Heart left ventricle (tissue), 16 donors: ENCODE measurements at regions not wholly inside any gene's neighbourhood (a gene's known extent, or its start where the extent isn't known, plus 50 kb on each side); places are given as distances from the start of the nearest gene placed in this dataset.

Experiments used
- ATAC-seq, 4 donors: fragments of 200-7000 bp; cut with Tn5 transposase; one replicate each; pipeline ENCODE4 v1.9.1; 2020 to 2022; ENCODE audit warnings: moderate library complexity in 4 of 4, mild to moderate bottlenecking in 3 of 4, moderate number of reproducible peaks in 1 of 4
- DNase-seq, 5 donors: peaks; one replicate each; pipeline ENCODE4 v3.0.0-alpha.2; 2020
- H3K27ac ChIP-seq, 12 donors: fragments of 200-600 bp; sonication (generic) in 4 of 12; one replicate each; pipeline versions ENCODE4 v1.5.0 to v1.8.0; 2016 to 2022; ENCODE audit warnings: mild to moderate bottlenecking in 2 of 12
- H3K27me3 ChIP-seq, 9 donors: fragments of 200-600 bp; sonication (generic) in 2 of 9; one replicate each; pipeline versions ENCODE4 v1.5.1 to v1.8.0; 2016 to 2022; ENCODE audit warnings: mild to moderate bottlenecking in 3 of 9
- H3K36me3 ChIP-seq, 9 donors: fragments of 200-600 bp; sonication (generic) in 2 of 9; one replicate each; pipeline versions ENCODE4 v1.5.0 to v1.8.0; 2018 to 2022; ENCODE audit warnings: mild to moderate bottlenecking in 2 of 9
- H3K4me1 ChIP-seq, 12 donors: fragments of 200-600 bp; sonication (generic) in 4 of 12; one replicate each; pipeline versions ENCODE4 v1.5.0 to v1.8.0; 2016 to 2022; ENCODE audit warnings: mild to moderate bottlenecking in 3 of 12
- H3K4me3 ChIP-seq, 12 donors: fragments of 200-600 bp; sonication (generic) in 4 of 12; one replicate each; pipeline versions ENCODE4 v1.5.0 to v1.8.0; 2017 to 2022; ENCODE audit warnings: mild to moderate bottlenecking in 9 of 12, moderate library complexity in 4 of 12
- H3K9me3 ChIP-seq, 12 donors: fragments of 200-600 bp; sonication (generic) in 4 of 12; one replicate each; pipeline versions ENCODE4 v1.5.0 to v1.8.0; 2016 to 2022; ENCODE audit warnings: mild to moderate bottlenecking in 1 of 12
- POLR2A ChIP-seq, 2 donors: fragments of 450-650 bp; IDR thresholded peaks; one replicate each; pipeline ENCODE4 v1.6.1; 2017; ENCODE audit warnings: antibody characterized with exemption in 2 of 2, mild to moderate bottlenecking in 2 of 2, moderate library complexity in 2 of 2
- WGBS, 4 donors: extraction: QIAGEN DNeasy Blood & Tissue Kit in 2 of 4; methylation state at CpG; one replicate each; pipeline versions ENCODE4 v1.1.5 to v1.1.7; 2013 to 2018; 5-methylcytosine and 5-hydroxymethylcytosine counted together
- intact Hi-C, 10 donors: fragments of 100-400 bp; cut with DNase I; formaldehyde crosslinking; loops; one replicate each; pipeline versions ENCODE4 v1.11.1 to v1.14.2; 2022
- TF ChIP-seq, protein P1 (sequence below), 12 donors: fragments of 200-600 bp; sonication (generic) in 4 of 12; IDR thresholded peaks; one replicate each; pipeline versions ENCODE4 v1.5.0 to v1.8.0; 2018 to 2022; ENCODE audit warnings: antibody characterized with exemption in 12 of 12, mild to moderate bottlenecking in 5 of 12
- donor health status: ischemic (EF 13 %, LVEDD 7.1; RV severe dilation, severe dysfunction).
- donor health status: healthy with polysubstance abuse.
- donor health status: DM: no; HTN: yes; CAD: no.
- donor health status: DM: no; HTN: no; CAD: no.
- donor health status: ischemic (EF 25% LVEDD 6.9; RV normal size, moderate dysfunction).
- donor health status: ischemic (EF 25% LVEDD 5.7; RV mildly dilated, moderate dysfunction).
- donor health status: healthy.
- donor health status: DM: yes; HTN: yes; CAD: no.
- donor health status: ischemic (EF 35%, LVEDD 5.7; RV mildly dilated, moderate dysfunction).
- donor health status: nonischemic (EF 11% LVEDD 7.7; RV severe dilation, severe dysfunction).
- donor health status: DM: yes; HTN: yes; CAD: no.
- donor health status: PGD.
- donor health status: ischemic (EF 29% LVEDD 5.4; RV normal size, mild dysfunction).
- donor health status: nonischemic (EF 23%, LVEDD 6.1; RV moderate dilation, normal function).

DNA sequence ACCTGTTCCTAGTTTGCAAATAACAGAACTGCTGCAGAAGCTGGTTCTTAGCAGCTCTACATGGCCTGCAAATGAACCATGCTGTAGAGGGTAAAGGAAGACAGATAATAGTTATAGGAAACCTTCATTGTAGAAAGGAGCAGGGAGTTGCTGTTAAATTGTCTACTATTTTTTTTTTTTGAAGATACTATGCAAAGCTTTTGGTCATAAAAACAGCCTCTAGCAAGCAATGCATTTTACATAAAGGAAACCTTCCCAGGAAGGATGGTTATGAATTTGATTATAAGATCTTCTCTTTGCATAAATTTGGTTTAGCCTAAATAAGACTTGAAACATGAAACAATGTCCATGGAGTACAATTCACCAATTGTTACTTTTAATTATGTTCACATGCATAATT, 793.4 kb downstream of the SLC4A3 start:
- intact Hi-C loops: no loop called here
- Histone ChIP-seq H3K4me3 (no peak overlapping the region), H3K36me3 (no peaks in the 10 kb centered on the region), H3K27ac (no peak overlapping the region), H3K4me1 (no peaks in the 10 kb centered on the region), H3K9me3 (no peaks in the 10 kb centered on the region), H3K27me3 (no peaks in the 10 kb centered on the region)
- ATAC-seq: no peak
- no peak for DNase-seq
- TF ChIP-seq, protein P1, sequence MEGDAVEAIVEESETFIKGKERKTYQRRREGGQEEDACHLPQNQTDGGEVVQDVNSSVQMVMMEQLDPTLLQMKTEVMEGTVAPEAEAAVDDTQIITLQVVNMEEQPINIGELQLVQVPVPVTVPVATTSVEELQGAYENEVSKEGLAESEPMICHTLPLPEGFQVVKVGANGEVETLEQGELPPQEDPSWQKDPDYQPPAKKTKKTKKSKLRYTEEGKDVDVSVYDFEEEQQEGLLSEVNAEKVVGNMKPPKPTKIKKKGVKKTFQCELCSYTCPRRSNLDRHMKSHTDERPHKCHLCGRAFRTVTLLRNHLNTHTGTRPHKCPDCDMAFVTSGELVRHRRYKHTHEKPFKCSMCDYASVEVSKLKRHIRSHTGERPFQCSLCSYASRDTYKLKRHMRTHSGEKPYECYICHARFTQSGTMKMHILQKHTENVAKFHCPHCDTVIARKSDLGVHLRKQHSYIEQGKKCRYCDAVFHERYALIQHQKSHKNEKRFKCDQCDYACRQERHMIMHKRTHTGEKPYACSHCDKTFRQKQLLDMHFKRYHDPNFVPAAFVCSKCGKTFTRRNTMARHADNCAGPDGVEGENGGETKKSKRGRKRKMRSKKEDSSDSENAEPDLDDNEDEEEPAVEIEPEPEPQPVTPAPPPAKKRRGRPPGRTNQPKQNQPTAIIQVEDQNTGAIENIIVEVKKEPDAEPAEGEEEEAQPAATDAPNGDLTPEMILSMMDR (IDR thresholded peaks at IDR 0.05): no peak
- TF ChIP-seq POLR2A (IDR thresholded peaks at IDR 0.05): no peak

DNA sequence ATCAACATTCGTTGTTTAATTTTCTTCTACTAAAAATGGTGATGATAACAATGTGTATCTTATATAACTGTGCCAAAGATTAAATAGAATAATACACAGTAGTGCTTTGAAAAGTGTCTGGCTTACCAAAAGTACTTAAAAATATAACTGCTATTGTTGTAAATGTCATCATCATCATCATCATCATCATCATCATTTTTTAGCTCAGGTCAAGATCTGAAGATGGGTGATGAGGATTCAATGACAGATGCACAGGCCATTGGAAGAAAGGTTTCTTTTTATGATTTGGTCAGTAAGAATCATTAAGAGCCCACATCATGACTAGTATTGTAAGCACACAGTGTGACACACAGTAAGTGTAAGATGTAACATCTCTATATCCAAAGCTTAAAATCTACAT, 795.2 kb downstream of the SLC4A3 start:
- no peak for ATAC-seq
- no peak for TF ChIP-seq POLR2A (IDR thresholded peaks at IDR 0.05)
- TF ChIP-seq, protein P1 (IDR thresholded peaks at IDR 0.05): no peak

DNA sequence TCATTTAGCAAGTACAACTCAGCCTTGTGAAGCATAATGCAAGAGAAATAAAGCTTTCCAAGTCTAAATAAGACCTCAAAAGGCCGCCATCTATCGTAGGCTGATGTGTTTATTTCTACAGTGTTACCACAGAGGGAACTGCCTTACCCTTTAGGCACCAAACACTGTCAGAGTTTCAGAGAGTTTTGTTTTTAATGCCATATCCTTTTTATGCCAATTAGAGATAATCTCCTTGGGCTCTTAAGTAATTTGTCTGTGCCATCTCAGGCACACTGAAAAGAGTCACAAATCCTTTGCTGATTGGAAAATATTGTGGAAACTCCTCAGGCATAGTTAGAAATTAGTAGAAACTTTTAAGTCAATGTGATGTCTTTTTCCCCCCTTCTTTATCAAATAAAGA, 797.1 kb downstream of the SLC4A3 start:
- intact Hi-C loops: no loop called here
- 55 to 80% (median 70%) methylated on average over 2 of the region's 2 CpGs for WGBS, 4 donors

More for the DNA sequence above, 795.2 kb downstream of the SLC4A3 start:
- Histone ChIP-seq H3K4me3 (no peak overlapping the region), H3K36me3 (no peaks in the 10 kb centered on the region), H3K27me3 (no peaks in the 10 kb centered on the region), H3K9me3 (no peaks in the 10 kb centered on the region), H3K27ac (no peak overlapping the region), H3K4me1 (no peaks in the 10 kb centered on the region)
- intact Hi-C loops: no loop called here
- WGBS, 4 donors: 67 to 82% (median 75%) methylated on average over 1 of the region's 1 CpG
- DNase-seq: no peak

DNA sequence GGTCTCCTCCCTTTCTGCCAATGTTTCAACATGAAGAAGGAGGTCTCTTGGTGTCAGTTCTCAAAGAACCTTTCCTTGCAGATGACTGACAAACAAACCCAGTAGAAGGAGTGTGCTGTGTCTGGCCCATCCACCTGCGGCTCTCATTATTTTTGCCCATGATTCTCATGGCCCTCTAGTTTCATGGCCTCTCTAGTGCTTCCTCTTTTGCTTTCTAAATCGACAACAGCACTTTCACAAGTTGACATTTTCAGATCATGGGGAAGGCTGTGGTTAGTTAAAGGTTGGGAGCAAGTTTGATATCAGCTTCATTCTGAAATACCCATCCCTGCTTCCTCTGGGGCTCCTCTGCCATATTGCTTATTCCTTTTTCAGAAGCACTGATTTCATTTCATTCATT, 805.2 kb downstream of the SLC4A3 start:
- no peaks in the 10 kb centered on the region for H3K36me3 ChIP-seq

More for the DNA sequence above, 797.1 kb downstream of the SLC4A3 start:
- no peaks in the 10 kb centered on the region for H3K9me3 ChIP-seq
- H3K36me3 ChIP-seq: no peaks in the 10 kb centered on the region
- DNase-seq (no peak), ATAC-seq (no peak)
- TF ChIP-seq POLR2A (IDR thresholded peaks at IDR 0.05): no peak
- TF ChIP-seq, protein P1 (IDR thresholded peaks at IDR 0.05): no peak
- H3K27ac ChIP-seq: no peak overlapping the region
- no peak overlapping the region for H3K4me3 ChIP-seq
- no peaks in the 10 kb centered on the region for H3K27me3 ChIP-seq
- H3K4me1 ChIP-seq: no peaks in the 10 kb centered on the region

More for the DNA sequence above, 805.2 kb downstream of the SLC4A3 start:
- ATAC-seq: no peak
- H3K4me1 ChIP-seq: no peaks in the 10 kb centered on the region
- intact Hi-C loops: no loop called here
- no peak overlapping the region for H3K27ac ChIP-seq
- no peaks in the 10 kb centered on the region for H3K9me3 ChIP-seq
- H3K27me3 ChIP-seq: no peaks in the 10 kb centered on the region
- no peak for TF ChIP-seq POLR2A (IDR thresholded peaks at IDR 0.05)
- TF ChIP-seq, protein P1 (IDR thresholded peaks at IDR 0.05): no peak
- no peak overlapping the region for H3K4me3 ChIP-seq
- WGBS, 4 donors: 76 to 88% (median 78%) methylated on average over 2 of the region's 2 CpGs
- no peak for DNase-seq
